Endothelial cell of umbilical vein (primary cell): ENCODE measurements at regions not wholly inside any gene's neighbourhood (a gene's known extent, or its start where the extent isn't known, plus 50 kb on each side); places are given as distances from the start of the nearest gene placed in this dataset.

Source experiments
- BruUV-seq: library from RNA; stranded (reverse); fragments of 400-500 nt; replicated peaks from 2 replicates; lab custom pipeline; 2021; lab: Mats Ljungman, UMichigan
- CTCF ChIA-PET: fragments of 300-600, 350-600 bp; sonication (Branson Sonifier 250); formaldehyde crosslinking; loops from one replicate; lab custom pipeline; 2021; ENCODE audit warnings: antibody characterized with exemption, inconsistent platforms; lab: Charles Lee
- POLR2A ChIA-PET: fragments of 300-600, 350-600 bp; sonication (Branson Sonifier 250); formaldehyde crosslinking; loops from one replicate; lab custom pipeline; 2021; ENCODE audit warnings: antibody characterized with exemption, inconsistent platforms; lab: Charles Lee
- DNase-seq: peaks from one replicate; pipeline ENCODE4 v3.0.0-alpha.2; 2011; ENCODE audit warnings: low read depth, low spot score
- FAIRE-seq: peaks from 2 replicates; lab custom pipeline; 2011; peaks lifted over from hg19 to GRCh38; lab: Jason Lieb, UNC
- H2AFZ ChIP-seq: 2 replicates; pipeline ENCODE4 v1.6.0; 2012; ENCODE audit warnings: low read depth, low read length, control low read depth, inconsistent platforms
- H3K27ac ChIP-seq: 2 replicates; pipeline ENCODE4 v1.5.1; 2011; ENCODE audit warnings: low read depth, mild to moderate bottlenecking, control low read depth, low read length, moderate library complexity; ENCODE audit not compliant: insufficient read depth
- H3K27me3 ChIP-seq, 2 experiments: 2 replicates each; pipeline versions ENCODE4 v1.6.0 to v1.6.1; 2011; ENCODE audit warnings: low read length in 2 of 2, mixed read lengths in 1 of 2; ENCODE audit not compliant: control insufficient read depth in 2 of 2, insufficient read depth in 2 of 2
- H3K36me3 ChIP-seq, 2 experiments: 2 replicates in 1 of 2; 3 replicates in 1 of 2; pipeline ENCODE4 v1.5.1; 2011; ENCODE audit warnings: low read length in 2 of 2, mild to moderate bottlenecking in 1 of 2, moderate library complexity in 1 of 2; ENCODE audit not compliant: control insufficient read depth in 2 of 2, insufficient read depth in 2 of 2; ENCODE audit errors: extremely low read depth in 1 of 2
- H3K4me1 ChIP-seq: 3 replicates; pipeline ENCODE4 v1.5.1; 2011; ENCODE audit warnings: mild to moderate bottlenecking, low read length; ENCODE audit not compliant: control insufficient read depth, insufficient read depth; ENCODE audit errors: extremely low read depth
- H3K4me2 ChIP-seq: 2 replicates; pipeline ENCODE4 v1.6.1; 2011; ENCODE audit warnings: low read length, control low read depth, mixed read lengths; ENCODE audit not compliant: insufficient read depth
- H3K4me3 ChIP-seq, 3 experiments: fragments of 200-600 bp in 1 of 3; sonication (generic), shearing (Covaris generic) in 1 of 3; replicated peaks in 1 of 3; 2 replicates each; pipeline ENCODE4 v1.5.1; 2011 to 2016; ENCODE audit warnings: control low read depth in 3 of 3, low read length in 3 of 3, mild to moderate bottlenecking in 2 of 3, inconsistent platforms in 1 of 3, low read depth in 1 of 3, moderate library complexity in 1 of 3; ENCODE audit not compliant: insufficient read depth in 1 of 3
- H3K79me2 ChIP-seq: 2 replicates; pipeline ENCODE4 v1.6.0; 2012; ENCODE audit warnings: low read length, inconsistent platforms; ENCODE audit not compliant: control insufficient read depth, insufficient read depth
- H3K9ac ChIP-seq: replicated peaks from 2 replicates; pipeline ENCODE3; 2011; ENCODE audit warnings: low read length, control low read depth; ENCODE audit not compliant: insufficient read depth; ENCODE audit errors: extremely low read depth
- H3K9me1 ChIP-seq: replicated peaks from 3 replicates; pipeline ENCODE4 v1.6.0; 2011; ENCODE audit warnings: mild to moderate bottlenecking, low read length; ENCODE audit not compliant: control insufficient read depth, insufficient read depth; ENCODE audit errors: extremely low read depth
- H3K9me3 ChIP-seq: replicated peaks from 2 replicates; pipeline ENCODE4 v1.5.1; 2012; ENCODE audit warnings: low read length, inconsistent platforms; ENCODE audit not compliant: control insufficient read depth, insufficient read depth
- H4K20me1 ChIP-seq: replicated peaks from 2 replicates; pipeline ENCODE3; 2011; ENCODE audit warnings: mild to moderate bottlenecking, low read length; ENCODE audit not compliant: control insufficient read depth, insufficient read depth; ENCODE audit errors: extremely low read depth
- CTCF ChIP-seq, 2 donors: IDR thresholded peaks; 1 replicate in 1 of 2; 2 replicates in 1 of 2; pipeline ENCODE4 v1.5.1; 2011; ENCODE audit warnings: low read length in 2 of 2, mild to moderate bottlenecking in 2 of 2, moderate library complexity in 2 of 2, control low read depth in 1 of 2, inconsistent platforms in 1 of 2, low read depth in 1 of 2; ENCODE audit not compliant: insufficient read depth in 1 of 2; ENCODE audit errors: extremely low read depth in 1 of 2
- EZH2 ChIP-seq: IDR thresholded peaks from 2 replicates; pipeline ENCODE4 v1.6.1; 2012; ENCODE audit warnings: borderline replicate concordance, low read depth, mild to moderate bottlenecking, moderate library complexity, low read length, inconsistent platforms; ENCODE audit not compliant: severe bottlenecking
- FOS ChIP-seq: IDR thresholded peaks from 2 replicates; pipeline ENCODE4 v1.6.1; 2011; ENCODE audit warnings: mild to moderate bottlenecking, low read length, moderate library complexity, borderline replicate concordance; ENCODE audit not compliant: insufficient read depth
- GATA2 ChIP-seq: IDR thresholded peaks from 2 replicates; pipeline ENCODE4 v1.7.0; 2011; ENCODE audit warnings: low read depth, mild to moderate bottlenecking, moderate library complexity, mixed read lengths, low read length; ENCODE audit not compliant: insufficient read length, insufficient read depth
- JUN ChIP-seq: IDR thresholded peaks from 2 replicates; pipeline ENCODE4 v1.6.1; 2011; ENCODE audit warnings: borderline replicate concordance, low read depth; ENCODE audit not compliant: insufficient read length, insufficient read depth
- MAX ChIP-seq: IDR thresholded peaks from 2 replicates; pipeline ENCODE4 v1.6.1; 2011; ENCODE audit not compliant: insufficient read depth, insufficient read length
- MYC ChIP-seq: IDR thresholded peaks from one replicate; pipeline ENCODE4 v1.6.1; 2011; ENCODE audit warnings: mild to moderate bottlenecking, low read depth, low read length
- POLR2A ChIP-seq: IDR thresholded peaks from 2 replicates; pipeline ENCODE4 v1.6.1; 2012; ENCODE audit warnings: low read depth, mild to moderate bottlenecking, control low read depth, low read length
- POLR2AphosphoS5 ChIP-seq: IDR thresholded peaks from 2 replicates; pipeline ENCODE4 v1.6.1; 2012; ENCODE audit warnings: low read depth, mild to moderate bottlenecking, control low read depth, low read length, moderate library complexity; ENCODE audit not compliant: insufficient read depth
- dilution Hi-C: fragments of 300-500 bp; cut with MboI; formaldehyde crosslinking; loops from one replicate; pipeline ENCODE4 v1.15.0; 2019; ENCODE audit warnings: low sequenced_read_pairs; ENCODE audit not compliant: extremely low pct_ligation_motif_present
- intact Hi-C: fragments of 100-400 bp; cut with micrococcal nuclease; formaldehyde crosslinking; loops from one replicate; pipeline ENCODE4 v1.10.0; 2022

- no peak overlapping the region for H3K27ac ChIP-seq
- TF ChIP-seq JUN (no peak), MYC (no peak), EZH2 (no peak), CTCF (IDR thresholded peaks at IDR 0.05; ENCODE audit: extremely low read depth in 1 of 2, insufficient read depth in 1 of 2, low read depth in 1 of 2, low read length in 2 of 2) (no peak), FOS (no peak), POLR2A (no peak), MAX (no peak), POLR2AphosphoS5 (no peak), GATA2 (no peak)
- no peak overlapping the region for H3K4me3 ChIP-seq
- no peak overlapping the region for H2AFZ ChIP-seq
- H3K9me1 ChIP-seq, result no peaks in the 10 kb centered on the region
- ChIA-PET CTCF (no interaction called here), POLR2A (no interaction called here)
- no peaks in the 10 kb centered on the region for H3K27me3 ChIP-seq
- dilution Hi-C loops (no loop called here), intact Hi-C loops (no loop called here)
- no peaks in the 10 kb centered on the region for H3K79me2 ChIP-seq
- H3K9ac ChIP-seq, result no peak overlapping the region
- FAIRE-seq, result no peak
- no peaks in the 10 kb centered on the region for H4K20me1 ChIP-seq
- no TSS peak for BruUV-seq
- no peaks in the 10 kb centered on the region for H3K9me3 ChIP-seq
- no peaks in the 10 kb centered on the region for H3K4me1 ChIP-seq
- H3K4me2 ChIP-seq, result no peak overlapping the region
- no peaks in the 10 kb centered on the region for H3K36me3 ChIP-seq
- DNase-seq, result no peak
Observed at GRCh38 chr6:126258150-126258549, 81.8 kb upstream of the CENPW start.
